Right lobe of liver (tissue), 6 donors: ENCODE measurements at regions not wholly inside any gene's neighbourhood (a gene's known extent, or its start where the extent isn't known, plus 50 kb on each side); places are given as distances from the start of the nearest gene placed in this dataset.

ENCODE experiments used
- ATAC-seq, 4 donors: fragments of 200-7000 bp; cut with Tn5 transposase; one replicate each; pipeline ENCODE4 v1.9.1; 2020; ENCODE audit warnings: mild to moderate bottlenecking in 4 of 4, moderate library complexity in 4 of 4
- DNase-seq, 3 donors: peaks; one replicate each; pipeline ENCODE4 v3.0.0-alpha.2; 2020
- H3K27ac ChIP-seq, 3 donors: fragments of 200-600 bp; one replicate each; pipeline ENCODE4 v1.8.0; 2022
- H3K27me3 ChIP-seq, 2 donors: fragments of 200-600 bp; one replicate each; pipeline ENCODE4 v1.8.0; 2022
- H3K36me3 ChIP-seq, 4 donors: fragments of 200-600 bp; sonication (generic) in 1 of 4; one replicate each; pipeline versions ENCODE4 v1.5.1 to v1.8.0; 2017 to 2022; ENCODE audit warnings: control low read depth in 1 of 4
- H3K4me1 ChIP-seq, 4 donors: fragments of 200-600 bp; sonication (generic) in 1 of 4; one replicate each; pipeline versions ENCODE4 v1.5.1 to v1.8.0; 2017 to 2022; ENCODE audit warnings: control low read depth in 1 of 4
- H3K4me3 ChIP-seq, 3 donors: fragments of 200-600 bp; one replicate each; pipeline ENCODE4 v1.8.0; 2022
- H3K9me3 ChIP-seq, 4 donors: fragments of 200-600 bp; sonication (generic) in 1 of 4; one replicate each; pipeline versions ENCODE4 v1.5.1 to v1.8.0; 2017 to 2022; ENCODE audit warnings: control low read depth in 1 of 4
- CTCF ChIP-seq, 4 donors: fragments of 200-600 bp in 3 of 4; fragments of 450-650 bp in 1 of 4; IDR thresholded peaks; one replicate each; pipeline versions ENCODE4 v1.5.1 to v1.8.0; 2016 to 2022; ENCODE audit warnings: antibody characterized with exemption in 4 of 4, mild to moderate bottlenecking in 2 of 4
- POLR2A ChIP-seq: fragments of 450-650 bp; IDR thresholded peaks from one replicate; pipeline ENCODE4 v1.6.1; 2017; ENCODE audit warnings: antibody characterized with exemption, mild to moderate bottlenecking
- WGBS: methylation state at CpG from one replicate; pipeline ENCODE4 v1.1.6; 2018; ENCODE audit warnings: low coverage, low lambda C conversion rate; ENCODE audit not compliant: insufficient coverage; ENCODE audit errors: missing lambda C conversion rate; 5-methylcytosine and 5-hydroxymethylcytosine counted together
- intact Hi-C, 2 donors: fragments of 100-400 bp; cut with DNase I; formaldehyde crosslinking; loops; one replicate each; pipeline versions ENCODE4 v1.11.2 to v1.14.1; 2022
- donor health status: DM: no; HTN: yes; CAD: no.
- donor health status: DM: no; HTN: no; CAD: no.
- donor health status: DM: no; HTN: no; CAD: no.
- donor health status: DM: no; HTN: yes; CAD: no.
- donor health status: DM: no; HTN: yes; CAD: no.

- Histone ChIP-seq H3K27ac (no peak overlapping the region), H3K36me3 (no peaks in the 10 kb centered on the region), H3K27me3 (no peaks in the 10 kb centered on the region), H3K4me1 (no peaks in the 10 kb centered on the region), H3K9me3 (no peaks in the 10 kb centered on the region), H3K4me3 (no peak overlapping the region)
- TF ChIP-seq CTCF (IDR thresholded peaks at IDR 0.05) (no peak), POLR2A (no peak)
- ATAC-seq (no peak), DNase-seq (no peak)
- intact Hi-C loops = no loop called here
- WGBS = 68% methylated on average over 8 of the region's 8 CpGs
Measured at GRCh38 chr13:30024125-30024865, 173.9 kb upstream of the UBL3 start.

GRCh38 chr13:30023196-30023895 lies 172.9 kb upstream of the UBL3 start:
- no peak for DNase-seq
- Histone ChIP-seq H3K9me3 (no peaks in the 10 kb centered on the region), H3K36me3 (no peaks in the 10 kb centered on the region), H3K27me3 (no peaks in the 10 kb centered on the region), H3K4me1 (no peaks in the 10 kb centered on the region), H3K27ac (no peak overlapping the region), H3K4me3 (no peak overlapping the region)
- ATAC-seq = peak in 1 of 4 donors; percentile 15
- 68% methylated on average over 5 of the region's 8 CpGs for WGBS
- intact Hi-C loops = no loop called here
- TF ChIP-seq CTCF (IDR thresholded peaks at IDR 0.05) (no peak), POLR2A (no peak)

DNA sequence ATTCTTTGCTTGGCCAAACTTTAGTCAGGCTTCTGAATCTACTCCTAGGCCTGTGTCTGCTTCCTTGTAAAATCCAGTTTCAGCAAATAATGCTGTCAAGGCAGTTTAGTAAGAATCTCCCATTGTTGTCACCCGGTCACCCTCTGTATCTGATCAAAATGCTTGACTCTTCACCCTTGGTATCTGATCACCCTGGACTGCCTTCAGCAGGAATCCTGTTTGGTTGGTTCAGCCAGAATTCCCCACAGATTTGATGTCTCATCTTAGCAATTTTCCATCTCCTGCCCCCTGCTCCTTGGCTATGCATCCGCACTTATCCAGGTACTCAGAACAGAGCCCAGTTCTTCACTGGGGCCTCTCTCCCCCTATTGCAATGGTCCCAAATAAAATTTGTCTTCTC lies 172.4 kb upstream of the UBL3 start:
- H3K36me3 ChIP-seq = no peaks in the 10 kb centered on the region
- no peak overlapping the region for H3K27ac ChIP-seq
- no peak for DNase-seq
- TF ChIP-seq CTCF (IDR thresholded peaks at IDR 0.05) (no peak), POLR2A (no peak)
- WGBS = 33% methylated on average over 1 of the region's 2 CpGs
- no peak overlapping the region for H3K4me3 ChIP-seq
- H3K9me3 ChIP-seq = no peaks in the 10 kb centered on the region
- H3K27me3 ChIP-seq = no peaks in the 10 kb centered on the region
- no peak for ATAC-seq
- H3K4me1 ChIP-seq = no peaks in the 10 kb centered on the region
- intact Hi-C loops = no loop called here

- DNase-seq = no peak
- Histone ChIP-seq H3K4me1 (no peaks in the 10 kb centered on the region), H3K4me3 (no peak overlapping the region), H3K27me3 (no peaks in the 10 kb centered on the region), H3K27ac (no peak overlapping the region), H3K9me3 (no peaks in the 10 kb centered on the region), H3K36me3 (no peaks in the 10 kb centered on the region)
- intact Hi-C loops = no loop called here
- TF ChIP-seq CTCF (IDR thresholded peaks at IDR 0.05) (no peak), POLR2A (no peak)
- no peak for ATAC-seq
- 87% methylated on average over 10 of the region's 10 CpGs for WGBS
Measured at GRCh38 chr13:30022256-30022655, 171.8 kb upstream of the UBL3 start.
